ENCODE measurements at regions not wholly inside any gene's neighbourhood (a gene's known extent, or its start where the extent isn't known, plus 50 kb on each side); places are given as distances from the start of the nearest gene placed in this dataset.

DNA sequence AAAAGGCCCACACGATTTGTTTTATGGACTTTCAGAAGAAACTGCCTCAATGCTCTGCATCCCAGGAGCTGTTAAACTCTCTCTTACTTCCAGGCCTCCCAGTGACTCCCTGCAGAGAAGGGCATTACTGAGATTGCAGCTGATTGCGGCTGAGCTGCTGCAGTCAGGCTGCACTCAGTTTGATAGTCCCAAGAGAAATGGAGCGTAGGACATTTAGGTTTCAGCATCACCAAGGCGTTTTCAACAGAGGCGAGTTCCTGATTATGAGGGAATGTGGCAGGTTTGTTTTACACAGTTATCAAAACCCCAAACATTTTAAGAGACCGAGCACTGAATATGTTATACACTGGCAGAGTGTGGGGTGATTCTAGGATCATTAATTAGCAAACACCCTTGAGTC, 145.6 kb downstream of the TBX18 start:
- ATAC-seq (no peak), DNase-seq (no peak)
- H3K4me1 ChIP-seq = no peaks in the 10 kb centered on the region
- H3K27ac ChIP-seq = no peak overlapping the region
- H3K36me3 ChIP-seq = no peaks in the 10 kb centered on the region
- in situ Hi-C loops (cut with MboI; ENCODE audit: low sequenced_read_pairs in 4 of 4) = no loop called here
- intact Hi-C loops (cut with DNase I; ENCODE audit: low total_unique reads) = no loop called here
- no peak overlapping the region for H3K4me3 ChIP-seq
- TF ChIP-seq CTCF (IDR thresholded peaks at IDR 0.05 in 4 of 5, conservative IDR thresholded peaks at IDR 0.05 in 1 of 5) (no peak), POLR2A (IDR thresholded peaks at IDR 0.05) (no peak)
- peaks cover 0 to 6% (median 0%) of the 10 kb centered on the region in 3 donors for H3K9me3 ChIP-seq
- no peaks in the 10 kb centered on the region for H3K27me3 ChIP-seq

GRCh38 chr6:84618046-84618752, 146.2 kb downstream of the TBX18 start:
- Histone ChIP-seq H3K36me3 (no peaks in the 10 kb centered on the region), H3K27me3 (no peaks in the 10 kb centered on the region), H3K4me3 (no peak overlapping the region), H3K4me1 (no peaks in the 10 kb centered on the region), H3K9me3 (peaks cover 0 to 6% (median 0%) of the 10 kb centered on the region in 3 donors), H3K27ac (no peak overlapping the region)
- in situ Hi-C loops (cut with MboI; ENCODE audit: low sequenced_read_pairs in 4 of 4) (no loop called here), intact Hi-C loops (cut with DNase I; ENCODE audit: low total_unique reads) (no loop called here)
- no peak for TF ChIP-seq POLR2A (IDR thresholded peaks at IDR 0.05)
- TF ChIP-seq CTCF (IDR thresholded peaks at IDR 0.05 in 4 of 5, conservative IDR thresholded peaks at IDR 0.05 in 1 of 5) = no peak
- no peak for DNase-seq
- no peak for ATAC-seq

GRCh38 chr6:84615987-84616386, 148.4 kb downstream of the TBX18 start:
- intact Hi-C loops (cut with DNase I; ENCODE audit: low total_unique reads) = no loop called here
- in situ Hi-C loops (cut with MboI; ENCODE audit: low sequenced_read_pairs in 4 of 4) = no loop called here
- no peak for ATAC-seq
- TF ChIP-seq POLR2A (IDR thresholded peaks at IDR 0.05) (no peak), CTCF (IDR thresholded peaks at IDR 0.05 in 4 of 5, conservative IDR thresholded peaks at IDR 0.05 in 1 of 5) (no peak)
- no peaks in the 10 kb centered on the region for H3K4me1 ChIP-seq
- peaks cover 0 to under 1% (median 0%) of the 10 kb centered on the region in 3 donors for H3K9me3 ChIP-seq
- DNase-seq = no peak
- no peak overlapping the region for H3K27ac ChIP-seq
- H3K36me3 ChIP-seq = no peaks in the 10 kb centered on the region
- H3K27me3 ChIP-seq = no peaks in the 10 kb centered on the region
- no peak overlapping the region for H3K4me3 ChIP-seq

DNA sequence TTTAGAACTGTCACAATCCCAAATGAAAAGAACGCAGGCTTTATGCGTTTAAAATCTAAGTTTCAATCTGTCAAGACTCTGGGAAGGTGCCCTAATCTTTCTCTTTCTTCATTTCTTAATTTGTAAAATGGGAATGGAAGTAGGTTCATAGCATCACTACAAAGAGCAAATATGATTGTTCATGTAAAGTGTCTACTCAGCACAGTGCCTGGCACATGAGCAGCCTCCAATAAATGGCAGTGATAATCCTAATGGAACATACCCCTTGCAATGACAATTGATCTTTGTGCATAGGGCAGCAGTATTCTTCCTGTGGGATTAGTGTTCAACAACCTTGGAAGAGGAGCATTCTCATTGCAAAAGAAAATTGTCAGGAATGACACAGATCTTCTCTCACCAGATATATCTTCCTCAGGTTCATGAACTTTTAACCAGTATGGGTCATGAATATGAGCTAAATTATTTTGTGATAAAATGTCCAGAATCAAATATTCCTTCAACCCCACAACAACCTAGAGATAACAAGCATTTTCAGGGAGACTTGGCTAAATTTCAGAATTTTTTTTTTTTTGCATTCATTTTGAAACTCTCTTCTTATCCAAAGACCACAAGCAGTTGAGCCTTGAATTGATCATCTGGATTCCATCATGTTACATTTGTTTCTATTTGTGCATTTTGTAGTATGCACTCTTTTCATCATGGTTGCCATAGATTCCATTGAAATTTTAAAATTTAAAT, 149.1 kb downstream of the TBX18 start:
- Histone ChIP-seq H3K36me3 (no peaks in the 10 kb centered on the region), H3K27me3 (no peaks in the 10 kb centered on the region), H3K9me3 (no peaks in the 10 kb centered on the region), H3K27ac (no peak overlapping the region), H3K4me1 (no peaks in the 10 kb centered on the region), H3K4me3 (no peak overlapping the region)
- ATAC-seq (no peak), DNase-seq (no peak)
- in situ Hi-C loops (cut with MboI; ENCODE audit: low sequenced_read_pairs in 4 of 4) (no loop called here), intact Hi-C loops (cut with DNase I; ENCODE audit: low total_unique reads) (no loop called here)
- no peak for TF ChIP-seq POLR2A (IDR thresholded peaks at IDR 0.05)
- no peak for TF ChIP-seq CTCF (IDR thresholded peaks at IDR 0.05 in 4 of 5, conservative IDR thresholded peaks at IDR 0.05 in 1 of 5)
